HG02623 (cell line): ENCODE measurements at regions not wholly inside any gene's neighbourhood (a gene's known extent, or its start where the extent isn't known, plus 50 kb on each side); places are given as distances from the start of the nearest gene placed in this dataset.
A peak's percentile ranks its signal among the peaks of the same experiment; 100 is the strongest.

ENCODE experiments used
- ATAC-seq: cut with Tn5 transposase; IDR thresholded peaks from one replicate; pipeline ENCODE4 v1.9.1; 2021; ENCODE audit warnings: moderate library complexity; ENCODE audit not compliant: unreplicated experiment

- ATAC-seq, result no peak
Measured at GRCh38 chr6:18335948-18336347, 51.2 kb upstream of the RNF144B start.

- no peak for ATAC-seq
Measured at GRCh38 chr6:18334251-18334650, 52.9 kb upstream of the RNF144B start.

GRCh38 chr6:18330548-18331081, 56.5 kb upstream of the RNF144B start:
- ATAC-seq, result peak; percentile 57

GRCh38 chr6:18329776-18330175, 57.4 kb upstream of the RNF144B start:
- no peak for ATAC-seq

GRCh38 chr6:18328540-18328939, 58.6 kb upstream of the RNF144B start:
- ATAC-seq, result no peak

- no peak for ATAC-seq
Measured at GRCh38 chr6:18328070-18328469, 59.1 kb upstream of the RNF144B start.

- no peak for ATAC-seq
Measured at GRCh38 chr6:18327626-18328025, 59.5 kb upstream of the RNF144B start.

- no peak for ATAC-seq
Measured at GRCh38 chr6:18326980-18327379, 60.2 kb upstream of the RNF144B start.

GRCh38 chr6:18326001-18326400, 61.1 kb upstream of the RNF144B start:
- no peak for ATAC-seq

- no peak for ATAC-seq
Measured at GRCh38 chr6:18324706-18325042, 60.3 kb upstream of the DEK start.

GRCh38 chr6:18323935-18324705, 59.8 kb upstream of the DEK start:
- ATAC-seq, result peak; percentile 56

GRCh38 chr6:18317850-18318249, 53.5 kb upstream of the DEK start:
- ATAC-seq, result no peak

- no peak for ATAC-seq
Measured at GRCh38 chr6:18314317-18314997, 50.1 kb upstream of the DEK start.
